CD4-positive, alpha-beta T cell treated with Interleukin-6 for 4 hours (primary cell): ENCODE measurements at regions not wholly inside any gene's neighbourhood (a gene's known extent, or its start where the extent isn't known, plus 50 kb on each side); places are given as distances from the start of the nearest gene placed in this dataset.

Experiments
- DNase-seq: peaks from one replicate; pipeline ENCODE4 v3.0.0-alpha.2; 2020; ENCODE audit warnings: mixed read lengths

DNA sequence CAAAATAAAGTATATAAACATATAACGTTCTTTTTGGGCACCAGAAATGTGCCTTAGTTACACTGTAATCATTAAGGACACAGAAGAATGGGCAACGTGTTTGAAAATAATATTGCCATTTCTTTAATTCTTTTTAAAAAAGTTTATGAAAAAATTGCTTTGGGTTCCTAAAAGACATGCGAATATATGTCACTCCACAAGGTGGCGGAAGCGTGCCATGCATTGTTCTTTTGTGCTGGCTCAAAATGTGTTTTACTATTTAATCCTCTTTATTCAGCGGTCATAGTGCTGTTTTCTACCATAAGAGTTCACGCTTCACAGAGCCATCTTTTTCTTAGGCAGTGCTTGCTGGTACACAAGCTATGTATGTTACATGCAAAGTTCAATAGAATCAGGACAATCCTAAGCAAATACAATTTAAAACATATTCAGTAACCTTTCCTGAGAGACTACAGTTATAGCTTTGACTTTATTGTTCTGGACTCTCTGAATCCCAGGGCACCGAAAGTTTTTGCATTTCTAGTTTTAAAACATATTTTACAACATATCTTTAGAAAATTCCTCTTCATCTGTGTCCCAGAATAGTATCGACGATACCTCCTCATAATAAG is 147.8 kb upstream of the ERBB4 start:
- DNase-seq: peak; percentile 53

GRCh38 chr2:212683346-212684097 is 144.9 kb upstream of the ERBB4 start:
- DNase-seq: no peak

GRCh38 chr2:212682937-212683336 is 144.3 kb upstream of the ERBB4 start:
- no peak for DNase-seq

GRCh38 chr2:212677466-212677865 is 138.9 kb upstream of the ERBB4 start:
- no peak for DNase-seq

- no peak for DNase-seq
Measured at GRCh38 chr2:212672186-212672585, 133.6 kb upstream of the ERBB4 start.

- no peak for DNase-seq
Measured at GRCh38 chr2:212669761-212670160, 131.2 kb upstream of the ERBB4 start.

DNA sequence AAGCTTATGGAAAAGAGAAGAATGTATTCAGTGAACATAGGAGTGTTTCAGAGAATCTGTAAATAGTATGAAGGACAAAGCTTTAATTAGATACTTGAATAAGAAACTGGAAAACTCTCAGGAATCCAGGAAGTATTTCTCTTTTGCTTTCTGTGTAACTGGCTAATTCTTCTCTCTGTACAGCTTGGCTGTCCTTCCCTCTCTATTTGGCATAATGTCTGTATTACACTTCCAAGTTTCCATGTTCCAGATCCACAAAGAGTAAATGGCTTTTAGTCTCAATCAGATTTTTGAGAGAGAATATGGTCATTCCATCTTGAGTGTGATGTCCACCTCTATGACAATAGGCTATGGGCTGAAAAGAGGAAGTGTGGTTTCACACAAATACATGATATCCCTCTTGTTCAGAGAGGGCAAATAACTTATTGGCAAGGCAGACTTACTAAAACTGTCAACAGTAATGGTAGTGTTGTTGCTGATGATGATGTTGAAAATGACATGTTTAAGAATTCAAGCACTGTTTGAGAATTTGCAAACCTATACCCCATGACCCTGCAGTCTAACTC is 129.2 kb upstream of the ERBB4 start:
- no peak for DNase-seq

- no peak for DNase-seq
Measured at GRCh38 chr2:212665948-212666347, 127.3 kb upstream of the ERBB4 start.

DNA sequence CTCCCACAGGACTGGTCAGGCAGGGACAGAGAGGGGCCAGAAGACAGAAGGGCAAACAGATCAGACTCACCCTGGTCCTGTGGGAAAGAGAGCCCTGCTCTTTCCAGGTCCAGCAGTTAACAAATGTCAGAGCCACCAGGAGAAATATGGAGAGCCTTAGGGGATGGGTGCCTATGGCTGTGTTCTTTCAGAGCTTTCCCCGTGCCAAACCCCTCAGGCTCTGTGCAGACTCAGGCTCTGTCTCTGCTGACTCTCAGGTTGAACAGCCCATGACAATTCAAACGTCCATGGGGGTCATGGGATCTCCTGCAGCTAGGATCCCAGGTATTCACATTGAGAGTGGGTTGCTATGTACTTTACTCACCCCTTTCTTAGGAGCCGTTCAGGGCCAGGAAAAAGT is 120.8 kb upstream of the ERBB4 start:
- no peak for DNase-seq

DNA sequence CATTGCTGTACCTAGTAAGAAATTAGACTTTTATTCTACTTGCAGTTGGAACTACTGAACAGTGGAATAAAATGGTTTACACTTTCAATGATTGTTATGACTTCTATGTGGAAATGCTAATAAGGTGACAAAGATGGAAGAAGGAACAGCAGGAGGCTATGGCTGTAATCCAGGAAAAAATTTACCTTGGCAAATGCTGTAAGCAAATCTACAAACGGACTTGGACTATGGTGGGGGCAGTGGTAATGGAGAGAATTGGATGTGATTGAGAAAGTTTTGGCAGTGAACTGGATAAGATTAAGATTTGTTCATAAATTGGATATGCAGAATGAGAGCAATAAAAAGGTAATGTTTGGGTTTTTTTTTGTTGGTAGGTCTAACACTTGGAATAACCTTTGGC is 111.0 kb upstream of the ERBB4 start:
- DNase-seq: no peak

GRCh38 chr2:212646698-212647366 is 108.2 kb upstream of the ERBB4 start:
- DNase-seq: no peak

GRCh38 chr2:212644195-212644837 is 105.7 kb upstream of the ERBB4 start:
- no peak for DNase-seq

GRCh38 chr2:212640428-212640827 is 101.8 kb upstream of the ERBB4 start:
- no peak for DNase-seq

DNA sequence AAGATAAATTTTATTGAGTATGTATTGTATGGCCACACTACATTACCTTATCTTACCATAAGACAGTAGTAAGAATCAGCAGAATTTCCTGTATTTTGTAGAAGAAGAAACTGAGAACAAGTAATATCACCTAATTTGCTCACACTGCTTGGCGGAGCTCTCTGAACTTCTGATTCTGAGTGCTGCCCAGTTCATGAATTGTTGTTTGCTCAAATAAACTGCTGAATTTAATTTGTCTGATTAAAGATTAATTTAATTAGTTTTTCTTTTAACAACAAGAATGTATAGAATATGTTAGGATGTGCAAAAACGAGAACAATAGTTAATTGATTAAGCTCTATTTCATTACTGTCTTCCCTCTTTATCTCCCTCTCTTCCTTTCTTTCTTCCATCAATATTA is 100.1 kb upstream of the ERBB4 start:
- no peak for DNase-seq

GRCh38 chr2:212628586-212628985 is 90.0 kb upstream of the ERBB4 start:
- no peak for DNase-seq

- DNase-seq: no peak
Measured at GRCh38 chr2:212626371-212626918, 87.8 kb upstream of the ERBB4 start.

GRCh38 chr2:212619954-212620353 is 81.4 kb upstream of the ERBB4 start:
- DNase-seq: no peak

DNA sequence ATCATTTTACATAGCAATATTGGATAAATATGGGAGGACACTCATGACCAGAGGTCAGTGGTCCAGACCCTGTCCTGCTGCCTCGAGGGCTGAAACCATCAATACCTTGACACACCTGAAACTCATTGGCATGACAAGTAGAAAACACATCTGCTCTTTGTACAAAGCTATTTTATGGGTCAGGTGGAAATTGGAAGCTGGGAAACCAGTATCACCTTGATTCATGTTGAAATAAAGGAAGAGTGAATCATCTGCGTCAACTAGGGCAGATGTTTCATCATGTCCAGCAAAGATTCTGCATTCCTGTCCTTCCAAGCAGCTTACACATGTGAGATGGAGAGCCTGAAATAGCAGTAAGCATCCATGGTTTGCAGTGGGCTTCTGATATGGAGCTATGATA is 80.0 kb upstream of the ERBB4 start:
- DNase-seq: no peak

- no peak for DNase-seq
Measured at GRCh38 chr2:212610872-212611425, 72.3 kb upstream of the ERBB4 start.

- DNase-seq: no peak
Measured at GRCh38 chr2:212609479-212609878, 70.9 kb upstream of the ERBB4 start.

DNA sequence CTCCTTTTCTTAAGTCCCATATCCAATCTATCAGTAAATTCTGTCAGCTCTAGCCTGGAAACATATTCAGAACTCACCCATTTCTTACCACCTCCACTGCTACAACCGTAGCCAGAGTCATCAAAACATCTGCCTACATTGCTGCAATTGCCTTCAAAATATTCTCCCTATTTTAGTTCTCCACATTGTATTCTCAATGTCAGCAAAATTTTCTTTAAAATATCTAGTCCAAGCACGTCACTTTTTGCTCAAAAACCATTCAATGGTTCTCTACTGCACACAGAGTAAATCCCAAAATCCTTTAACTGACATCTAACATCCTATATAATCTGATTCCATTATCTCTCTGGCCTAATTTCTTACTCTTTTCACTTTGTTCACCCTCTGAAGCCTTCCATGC is 68.5 kb upstream of the ERBB4 start:
- no peak for DNase-seq

DNA sequence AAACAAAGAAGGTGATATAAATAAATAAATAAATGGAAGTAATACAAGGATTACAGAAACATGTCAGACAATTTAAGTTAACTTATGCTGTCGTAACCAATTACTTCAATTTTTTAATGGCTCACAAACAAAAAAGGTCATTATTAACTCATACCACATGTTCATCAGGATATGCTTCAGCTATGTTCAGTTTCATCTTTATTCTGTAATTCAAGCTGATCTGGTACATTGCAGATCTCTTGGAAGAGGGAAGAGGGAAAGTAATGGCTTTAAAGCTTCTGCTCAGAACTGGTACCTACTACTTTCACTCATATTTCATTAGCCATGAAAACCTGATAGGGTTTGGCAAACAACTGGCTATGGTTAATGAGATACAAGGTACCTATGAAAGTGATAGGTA is 67.6 kb upstream of the ERBB4 start:
- DNase-seq: no peak

DNA sequence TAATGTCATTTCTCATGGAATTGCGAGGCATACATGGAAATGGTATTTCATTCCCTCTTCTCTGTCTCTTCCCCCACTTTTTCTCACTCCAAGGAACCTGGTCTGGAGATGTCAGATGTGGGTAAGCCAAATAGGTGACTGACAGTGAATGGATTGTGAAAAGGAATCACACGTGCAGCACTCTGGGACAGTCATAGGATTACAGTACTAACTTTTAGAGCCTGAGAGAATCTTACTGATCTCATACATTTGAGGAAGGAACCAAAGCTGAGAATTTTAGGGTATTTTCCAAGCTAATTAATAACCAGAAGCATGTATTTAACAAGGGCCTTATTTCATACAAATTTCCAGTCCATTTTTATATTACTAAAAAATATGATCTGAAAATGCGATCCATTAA is 58.1 kb upstream of the ERBB4 start:
- no peak for DNase-seq
